ENCODE measurements at regions not wholly inside any gene's neighbourhood (a gene's known extent, or its start where the extent isn't known, plus 50 kb on each side); places are given as distances from the start of the nearest gene placed in this dataset.
A peak's percentile ranks its signal among the peaks of the same experiment; 100 is the strongest.
"Not testable (repeated sequence)": the region's sequence is repeated elsewhere in the genome, so short reads cannot be mapped to it uniquely, and the experiment has no call there.

DNA sequence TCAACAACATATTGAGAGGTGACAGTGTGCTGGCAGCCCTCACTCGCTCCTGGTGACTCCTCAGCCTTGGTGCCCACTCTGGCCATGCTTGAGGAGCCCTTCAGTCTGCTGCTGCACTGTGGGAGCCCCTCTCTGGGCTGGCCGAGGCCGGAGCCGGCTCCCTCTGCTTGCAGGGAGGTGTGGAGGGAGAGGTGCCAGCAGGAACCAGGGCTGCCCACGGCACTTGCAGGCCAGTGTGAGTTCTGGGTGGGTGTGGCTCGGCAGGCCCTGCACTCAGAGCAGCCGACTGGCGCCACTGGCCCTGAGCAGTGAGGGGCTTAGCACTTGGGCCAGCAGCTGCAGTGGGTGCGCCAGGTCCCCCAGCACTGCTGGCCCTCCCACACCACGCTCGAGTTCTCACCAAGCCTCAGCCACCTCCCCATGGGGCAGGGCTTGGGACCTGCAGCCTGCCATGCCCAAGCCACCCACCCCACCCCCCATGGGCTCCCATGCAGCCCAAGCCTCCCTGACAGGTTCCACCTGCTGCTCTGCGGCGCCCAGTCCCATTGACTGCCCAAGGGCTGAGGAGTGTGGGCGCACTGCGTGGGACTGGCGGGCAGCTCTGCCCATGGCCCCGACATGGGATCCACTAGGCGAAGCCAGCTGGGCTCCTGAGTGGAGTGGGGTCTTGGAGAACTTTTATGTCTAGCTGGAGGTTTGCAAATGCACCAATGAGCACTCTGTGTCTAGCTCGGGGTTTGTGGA is 377.1 kb upstream of the ANKRD30A start:
- Histone ChIP-seq H3K4me2 (no peak overlapping the region), H3K4me3 (no peak overlapping the region), H3K36me3 (no peaks in the 10 kb centered on the region), H3K9me3 (replicated peaks in 1 of 11) (peaks cover 11 to 18% (median 14%) of the 10 kb centered on the region in 11 experiments; a peak in 20 of 22 replicates), H3K27me3 (no peaks in the 10 kb centered on the region), H3K4me1 (no peaks in the 10 kb centered on the region), H4K20me1 (no peaks in the 10 kb centered on the region), H3K9ac (no peak overlapping the region), H3K27ac (no peak overlapping the region)
- no peak for TF ChIP-seq Cebpa-rat (IDR thresholded peaks at IDR 0.05)

GRCh38 chr10:36739884-36740445 is 385.4 kb upstream of the ANKRD30A start:
- Histone ChIP-seq H3K27ac (no peak overlapping the region), H3K27me3 (no peaks in the 10 kb centered on the region), H4K20me1 (no peaks in the 10 kb centered on the region), H3K36me3 (no peaks in the 10 kb centered on the region), H3K9ac (no peak overlapping the region), H3K4me1 (no peaks in the 10 kb centered on the region), H3K4me3 (no peak overlapping the region), H3K9me3 (replicated peaks in 1 of 11) (no peaks in the 10 kb centered on the region; a peak in 1 of 22 replicates), H3K4me2 (no peak overlapping the region)
- no peak for TF ChIP-seq Cebpa-rat (IDR thresholded peaks at IDR 0.05)

DNA sequence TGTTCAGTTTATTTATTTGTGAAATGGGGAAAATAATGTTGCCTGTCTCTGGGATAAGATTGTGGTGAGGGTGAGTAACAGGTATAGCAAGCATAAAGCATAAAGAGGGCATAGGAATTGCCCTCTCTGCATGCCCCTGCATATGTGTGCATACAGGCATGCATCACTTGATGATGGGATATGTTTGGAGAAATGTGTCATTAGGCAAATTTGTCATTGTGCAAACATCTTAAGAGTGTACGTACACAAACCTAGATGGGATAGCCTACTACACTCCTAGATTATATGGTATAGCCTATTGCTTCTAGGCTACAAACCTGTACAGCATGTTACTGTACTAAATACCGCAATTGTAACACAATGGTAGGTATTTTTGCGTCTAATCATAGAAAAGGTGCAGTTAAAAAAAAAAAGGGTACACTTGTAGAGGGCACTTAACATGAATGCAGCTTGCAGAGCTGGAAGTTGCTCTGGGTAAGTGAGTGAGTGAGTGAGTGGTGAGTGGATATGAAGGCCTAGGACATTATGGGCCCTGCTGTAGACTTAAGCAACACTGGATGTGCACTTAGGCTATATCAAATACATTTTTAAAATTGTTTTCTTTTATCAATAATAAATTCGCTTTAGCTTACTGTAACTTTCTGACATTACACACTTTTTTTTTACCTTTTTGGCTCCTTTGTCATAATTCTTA is 386.5 kb upstream of the ANKRD30A start:
- Histone ChIP-seq H3K4me2 (no peak overlapping the region), H3K27me3 (no peaks in the 10 kb centered on the region), H4K20me1 (no peaks in the 10 kb centered on the region), H3K4me1 (no peaks in the 10 kb centered on the region), H3K36me3 (no peaks in the 10 kb centered on the region), H3K9ac (no peak overlapping the region), H3K27ac (no peak overlapping the region), H3K4me3 (no peak overlapping the region), H3K9me3 (replicated peaks in 1 of 11) (peaks cover 0 to 3% (median 0%) of the 10 kb centered on the region in 11 experiments; a peak in 4 of 22 replicates)
- TF ChIP-seq Cebpa-rat (IDR thresholded peaks at IDR 0.05), result no peak

DNA sequence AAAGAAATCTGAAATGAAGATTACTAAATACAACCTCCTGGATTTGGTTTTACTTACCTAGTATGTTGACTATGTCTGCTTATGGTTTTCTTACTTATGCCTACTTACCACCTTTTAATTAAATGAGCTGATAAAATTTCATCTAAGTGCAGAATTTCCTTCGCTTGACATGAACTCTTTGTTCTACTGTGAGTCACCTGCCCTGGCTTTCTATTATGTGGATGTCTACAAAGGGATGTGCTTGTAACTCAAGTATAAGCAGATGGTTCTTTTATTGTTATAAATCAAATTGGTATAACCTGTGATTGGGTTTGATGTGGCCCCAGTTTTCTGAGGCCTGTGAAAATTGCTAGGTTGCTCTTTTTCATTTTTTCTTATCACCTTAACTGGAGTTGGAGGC is 389.1 kb upstream of the ANKRD30A start:
- Histone ChIP-seq H4K20me1 (no peaks in the 10 kb centered on the region), H3K36me3 (no peaks in the 10 kb centered on the region), H3K9ac (no peak overlapping the region), H3K27ac (no peak overlapping the region), H3K27me3 (no peaks in the 10 kb centered on the region), H3K4me1 (no peaks in the 10 kb centered on the region), H3K4me2 (no peak overlapping the region), H3K9me3 (replicated peaks in 1 of 11) (peaks cover 0 to 6% (median 0%) of the 10 kb centered on the region in 11 experiments; a peak in 4 of 22 replicates), H3K4me3 (no peak overlapping the region)
- TF ChIP-seq Cebpa-rat (IDR thresholded peaks at IDR 0.05), result no peak

GRCh38 chr10:36734590-36734989 is 390.8 kb upstream of the ANKRD30A start:
- H3K27ac ChIP-seq, H3K4me1 ChIP-seq, H3K4me3 ChIP-seq, H3K27me3 ChIP-seq, H3K9ac ChIP-seq, H3K4me2 ChIP-seq, H4K20me1 ChIP-seq, H3K36me3 ChIP-seq: not testable (repeated sequence)
- peaks cover 0 to 13% (median 0%) of the 10 kb centered on the region in 11 experiments; a peak in 4 of 22 replicates for H3K9me3 ChIP-seq (replicated peaks in 1 of 11)

- Histone ChIP-seq H3K27ac (no peak overlapping the region), H3K4me3 (no peak overlapping the region), H3K36me3 (no peaks in the 10 kb centered on the region), H3K9ac (no peak overlapping the region), H3K4me2 (no peak overlapping the region), H3K4me1 (peaks cover 0 to 6% (median 0%) of the 10 kb centered on the region in 10 experiments; a peak in 3 of 20 replicates), H3K27me3 (no peaks in the 10 kb centered on the region), H3K9me3 (replicated peaks in 1 of 11) (peaks cover 0 to 13% (median 0%) of the 10 kb centered on the region in 11 experiments; a peak in 4 of 22 replicates), H4K20me1 (no peaks in the 10 kb centered on the region)
- TF ChIP-seq Cebpa-rat (IDR thresholded peaks at IDR 0.05), result no peak
Observed at GRCh38 chr10:36730316-36730715, 395.1 kb upstream of the ANKRD30A start.

DNA sequence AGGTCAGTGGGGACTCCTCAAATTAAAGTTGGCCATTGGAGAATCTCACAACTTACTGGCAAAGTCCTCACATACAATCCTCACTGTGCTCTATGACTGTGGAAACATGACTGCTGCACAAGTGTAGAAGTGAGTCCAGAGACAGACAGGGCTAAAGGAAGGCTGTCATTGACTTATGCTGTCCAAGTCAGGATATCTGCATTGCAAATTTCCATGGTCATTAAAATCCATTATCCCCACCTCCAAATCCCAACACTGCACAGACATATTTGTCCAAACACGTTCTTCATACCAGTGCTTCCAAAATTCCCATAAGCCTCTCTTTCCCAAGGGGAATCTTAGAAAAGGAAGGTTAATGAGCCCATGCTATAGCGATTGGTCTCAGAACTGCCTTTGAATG is 396.8 kb upstream of the ANKRD30A start:
- Histone ChIP-seq H4K20me1 (no peaks in the 10 kb centered on the region), H3K27ac (no peak overlapping the region), H3K4me3 (no peak overlapping the region), H3K9ac (no peak overlapping the region), H3K4me2 (no peak overlapping the region), H3K9me3 (replicated peaks in 1 of 11) (peaks cover 0 to 13% (median 0%) of the 10 kb centered on the region in 11 experiments; a peak in 1 of 22 replicates), H3K4me1 (peaks cover 0 to 7% (median 3%) of the 10 kb centered on the region in 10 experiments; a peak in 3 of 20 replicates), H3K36me3 (no peaks in the 10 kb centered on the region), H3K27me3 (no peaks in the 10 kb centered on the region)
- no peak for TF ChIP-seq Cebpa-rat (IDR thresholded peaks at IDR 0.05)

DNA sequence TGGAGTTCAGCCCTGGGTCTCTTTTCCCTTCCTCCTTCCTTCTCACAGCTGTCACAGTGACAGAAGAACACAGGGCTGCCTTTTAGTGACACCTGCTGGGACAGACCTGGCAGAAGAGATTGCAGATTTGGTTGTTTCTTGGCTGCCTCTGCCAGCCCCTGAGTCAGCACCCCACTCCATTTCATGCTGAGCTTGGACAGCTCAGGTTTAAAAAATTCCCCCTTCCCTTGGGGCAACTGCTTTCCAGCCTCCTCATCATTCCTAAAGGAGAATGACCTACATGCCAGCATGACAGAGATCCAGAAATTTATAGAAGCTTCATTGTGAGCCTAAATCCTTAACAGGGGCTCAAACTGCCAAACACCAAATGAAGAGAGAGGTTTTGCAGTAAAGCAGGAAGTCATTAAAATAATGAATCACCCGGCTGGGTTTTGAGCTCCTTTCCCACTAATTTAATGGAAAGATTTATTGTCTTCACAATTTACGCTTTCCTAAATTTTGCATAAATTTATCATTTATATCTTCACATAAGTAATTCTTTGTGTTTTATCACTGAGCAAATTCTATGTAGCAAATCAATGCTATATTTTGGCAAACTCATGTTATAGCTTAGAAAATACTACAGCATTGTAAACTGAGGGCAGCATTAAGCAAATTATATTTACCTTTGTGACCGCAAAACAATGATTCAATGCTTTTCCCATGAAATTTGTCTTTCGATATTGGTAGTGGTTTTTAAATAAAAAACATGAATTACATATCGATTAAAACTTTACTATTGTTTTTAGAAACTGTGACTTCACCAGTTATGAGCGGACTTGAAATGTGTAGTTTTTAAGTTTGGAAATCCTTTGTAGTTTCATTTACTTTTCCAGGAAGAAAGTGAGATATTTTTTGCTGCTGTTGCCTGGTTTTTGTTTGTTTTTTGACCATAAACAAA is 399.5 kb upstream of the ANKRD30A start:
- no peak overlapping the region for H3K4me3 ChIP-seq
- no peak overlapping the region for H3K9ac ChIP-seq
- no peak overlapping the region for H3K27ac ChIP-seq
- no peaks in the 10 kb centered on the region for H3K27me3 ChIP-seq
- peak overlapping the region in 1 of 11 experiments; percentile 34; a peak in 2 of 22 replicates for H3K4me2 ChIP-seq
- H3K36me3 ChIP-seq, result no peaks in the 10 kb centered on the region
- TF ChIP-seq Cebpa-rat (IDR thresholded peaks at IDR 0.05), result no peak
- peaks cover 0 to 7% (median 3%) of the 10 kb centered on the region in 10 experiments; a peak in 3 of 20 replicates for H3K4me1 ChIP-seq
- no peaks in the 10 kb centered on the region for H4K20me1 ChIP-seq
- H3K9me3 ChIP-seq (replicated peaks in 1 of 11), result 0 out of 22 replicates have a peak, but pooled peaks cover 0 to 7% (median 0%) of the 10 kb centered on the region in 11 experiments

Data from BLaER1 treated with 17β-estradiol and CSF1 and Interleukin-3, amounts not matched to agents 10 nM and 100 nM (cell line).